HG02610 (cell line): ENCODE measurements at regions not wholly inside any gene's neighbourhood (a gene's known extent, or its start where the extent isn't known, plus 50 kb on each side); places are given as distances from the start of the nearest gene placed in this dataset.
"Not testable (repeated sequence)": the region's sequence is repeated elsewhere in the genome, so short reads cannot be mapped to it uniquely, and the experiment has no call there.

ENCODE experiments used
- ATAC-seq: cut with Tn5 transposase; IDR thresholded peaks from one replicate; pipeline ENCODE4 v1.9.1; 2021; ENCODE audit warnings: mild to moderate bottlenecking, moderate library complexity; ENCODE audit not compliant: unreplicated experiment

- ATAC-seq: no peak
Measured at GRCh38 chrX:86887341-86887740, 630.3 kb upstream of the KLHL4 start.

- no peak for ATAC-seq
Measured at GRCh38 chrX:86910027-86910426, 607.6 kb upstream of the KLHL4 start.

GRCh38 chrX:86910602-86911311 is 606.8 kb upstream of the KLHL4 start:
- ATAC-seq: no peak

- no peak for ATAC-seq
Measured at GRCh38 chrX:86914569-86914968, 603.0 kb upstream of the KLHL4 start.

GRCh38 chrX:86917959-86918358 is 599.6 kb upstream of the KLHL4 start:
- ATAC-seq: no peak

- no peak for ATAC-seq
Measured at GRCh38 chrX:86930419-86930818, 587.2 kb upstream of the KLHL4 start.

- no peak for ATAC-seq
Measured at GRCh38 chrX:86935988-86936387, 581.6 kb upstream of the KLHL4 start.

GRCh38 chrX:86946569-86946968 is 571.0 kb upstream of the KLHL4 start:
- ATAC-seq: peak; percentile 79

- no peak for ATAC-seq
Measured at GRCh38 chrX:86964321-86964720, 553.3 kb upstream of the KLHL4 start.

- no peak for ATAC-seq
Measured at GRCh38 chrX:86981326-86981879, 536.2 kb upstream of the KLHL4 start.

GRCh38 chrX:86987351-86987750 is 530.3 kb upstream of the KLHL4 start:
- not testable (repeated sequence) for ATAC-seq

- ATAC-seq: no peak
Measured at GRCh38 chrX:87003031-87003430, 514.6 kb upstream of the KLHL4 start.

- no peak for ATAC-seq
Measured at GRCh38 chrX:87005183-87005582, 512.4 kb upstream of the KLHL4 start.

- ATAC-seq: no peak
Measured at GRCh38 chrX:87005885-87006284, 511.7 kb upstream of the KLHL4 start.

- no peak for ATAC-seq
Measured at GRCh38 chrX:87006561-87006960, 511.0 kb upstream of the KLHL4 start.

- ATAC-seq: no peak
Measured at GRCh38 chrX:87017210-87017609, 500.4 kb upstream of the KLHL4 start.

- ATAC-seq: not testable (repeated sequence)
Measured at GRCh38 chrX:87033115-87033514, 484.5 kb upstream of the KLHL4 start.

GRCh38 chrX:87045352-87045751 is 472.2 kb upstream of the KLHL4 start:
- ATAC-seq: no peak

GRCh38 chrX:87049567-87049966 is 468.0 kb upstream of the KLHL4 start:
- no peak for ATAC-seq

- no peak for ATAC-seq
Measured at GRCh38 chrX:87063642-87064041, 454.0 kb upstream of the KLHL4 start.

- ATAC-seq: no peak
Measured at GRCh38 chrX:87064502-87064901, 453.1 kb upstream of the KLHL4 start.

- ATAC-seq: no peak
Measured at GRCh38 chrX:87067795-87068369, 449.7 kb upstream of the KLHL4 start.
